Mammary epithelial cell (primary cell): ENCODE measurements at regions not wholly inside any gene's neighbourhood (a gene's known extent, or its start where the extent isn't known, plus 50 kb on each side); places are given as distances from the start of the nearest gene placed in this dataset.

Source experiments
- EZH2 ChIP-seq: IDR thresholded peaks from 2 replicates; pipeline ENCODE4 v1.6.1; 2012; ENCODE audit warnings: low read length, inconsistent platforms, borderline replicate concordance
- TF ChIP-seq, protein P1 (sequence below), 2 donors: IDR thresholded peaks in 1 of 2; conservative IDR thresholded peaks in 1 of 2; 2 replicates each; pipeline ENCODE4 v1.5.1; 2011 to 2012; ENCODE audit warnings: inconsistent platforms in 2 of 2, low read length in 2 of 2, mild to moderate bottlenecking in 2 of 2, control low read depth in 1 of 2, low read depth in 1 of 2; ENCODE audit not compliant: insufficient read depth in 1 of 2; ENCODE audit errors: extremely low read depth in 1 of 2

DNA sequence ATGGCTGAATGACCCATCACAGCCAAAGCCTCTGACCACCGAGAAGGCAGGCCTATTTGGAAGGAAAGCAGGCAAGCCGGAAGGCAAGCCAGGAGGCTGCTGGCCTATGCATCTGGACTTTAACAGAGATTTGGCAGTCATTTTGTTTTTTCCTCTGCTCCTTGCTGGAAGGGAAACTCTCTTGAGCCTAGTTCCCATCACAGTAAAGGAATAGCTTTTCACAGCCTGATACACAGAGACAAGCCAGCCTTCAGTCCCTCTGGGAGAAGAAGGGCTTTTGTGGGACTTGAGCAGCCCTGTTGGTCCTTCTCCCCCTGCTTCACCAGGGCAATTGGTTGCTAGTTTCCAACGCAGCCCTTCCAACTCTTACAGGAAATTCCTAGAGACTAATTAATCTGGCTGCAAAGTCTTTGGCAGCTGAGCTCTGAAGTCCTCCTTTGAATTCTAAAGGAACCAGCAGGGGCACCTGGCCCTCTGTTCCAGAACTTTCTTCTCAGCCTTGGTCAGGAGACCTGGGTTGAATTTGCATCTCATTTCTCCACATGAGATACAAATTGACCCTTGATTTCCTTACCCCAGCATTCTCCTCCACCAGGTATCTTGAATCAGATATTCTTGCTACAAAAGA, 157.3 kb upstream of the EPB41L4A start:
- TF ChIP-seq, protein P1, sequence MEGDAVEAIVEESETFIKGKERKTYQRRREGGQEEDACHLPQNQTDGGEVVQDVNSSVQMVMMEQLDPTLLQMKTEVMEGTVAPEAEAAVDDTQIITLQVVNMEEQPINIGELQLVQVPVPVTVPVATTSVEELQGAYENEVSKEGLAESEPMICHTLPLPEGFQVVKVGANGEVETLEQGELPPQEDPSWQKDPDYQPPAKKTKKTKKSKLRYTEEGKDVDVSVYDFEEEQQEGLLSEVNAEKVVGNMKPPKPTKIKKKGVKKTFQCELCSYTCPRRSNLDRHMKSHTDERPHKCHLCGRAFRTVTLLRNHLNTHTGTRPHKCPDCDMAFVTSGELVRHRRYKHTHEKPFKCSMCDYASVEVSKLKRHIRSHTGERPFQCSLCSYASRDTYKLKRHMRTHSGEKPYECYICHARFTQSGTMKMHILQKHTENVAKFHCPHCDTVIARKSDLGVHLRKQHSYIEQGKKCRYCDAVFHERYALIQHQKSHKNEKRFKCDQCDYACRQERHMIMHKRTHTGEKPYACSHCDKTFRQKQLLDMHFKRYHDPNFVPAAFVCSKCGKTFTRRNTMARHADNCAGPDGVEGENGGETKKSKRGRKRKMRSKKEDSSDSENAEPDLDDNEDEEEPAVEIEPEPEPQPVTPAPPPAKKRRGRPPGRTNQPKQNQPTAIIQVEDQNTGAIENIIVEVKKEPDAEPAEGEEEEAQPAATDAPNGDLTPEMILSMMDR (conservative IDR thresholded peaks at IDR 0.05 in 1 of 2, IDR thresholded peaks at IDR 0.05 in 1 of 2; ENCODE audit: extremely low read depth in 1 of 2, insufficient read depth in 1 of 2, low read depth in 1 of 2, low read length in 2 of 2): no peak
- no peak for TF ChIP-seq EZH2
